Activated CD8-positive, alpha-beta T cell treated with anti-CD3 and anti-CD28 coated beads for 36 hours (primary cell): ENCODE measurements at regions not wholly inside any gene's neighbourhood (a gene's known extent, or its start where the extent isn't known, plus 50 kb on each side); places are given as distances from the start of the nearest gene placed in this dataset.

ENCODE experiments used
- ATAC-seq: fragments of 200-7000 bp; cut with Tn5 transposase; one replicate; pipeline ENCODE4 v1.10.0; 2021; ENCODE audit warnings: mild to moderate bottlenecking, moderate library complexity
- CTCF ChIA-PET: fragments of 350-600 bp; sonication (Branson Sonifier 250); formaldehyde crosslinking; loops from one replicate; lab custom pipeline; 2021; ENCODE audit warnings: antibody characterized with exemption; lab: Charles Lee
- POLR2A ChIA-PET: fragments of 350-600 bp; sonication (Branson Sonifier 250); formaldehyde crosslinking; loops from one replicate; lab custom pipeline; 2021; ENCODE audit warnings: antibody characterized with exemption; lab: Charles Lee
- DNase-seq: peaks from one replicate; pipeline ENCODE4 v3.0.0-alpha.2; 2020
- H3K27ac Mint-ChIP-seq: one replicate; pipeline ENCODE4 v1.8.0; 2021; ENCODE audit warnings: mild to moderate bottlenecking, mixed read lengths
- H3K27me3 Mint-ChIP-seq: one replicate; pipeline ENCODE4 v1.8.0; 2021; ENCODE audit warnings: mixed read lengths
- H3K36me3 Mint-ChIP-seq: one replicate; pipeline ENCODE4 v1.8.0; 2021; ENCODE audit warnings: low read depth, mixed read lengths
- H3K4me1 Mint-ChIP-seq: one replicate; pipeline ENCODE4 v1.8.0; 2021; ENCODE audit warnings: low read depth, mixed read lengths
- H3K4me3 Mint-ChIP-seq: one replicate; pipeline ENCODE4 v1.8.0; 2021; ENCODE audit warnings: mild to moderate bottlenecking, moderate library complexity, mixed read lengths
- H3K9me3 Mint-ChIP-seq: one replicate; pipeline ENCODE4 v1.8.0; 2021; ENCODE audit warnings: mixed read lengths
- CTCF ChIP-seq: fragments of 200-600 bp; IDR thresholded peaks from one replicate; pipeline ENCODE4 v1.8.0; 2022; ENCODE audit warnings: antibody characterized with exemption, mild to moderate bottlenecking
- intact Hi-C: fragments of 100-400 bp; cut with micrococcal nuclease; formaldehyde crosslinking; loops from one replicate; pipeline ENCODE4 v1.10.0; 2022

- no peaks in the 10 kb centered on the region for H3K36me3 Mint-ChIP-seq
- no peaks in the 10 kb centered on the region for H3K4me1 Mint-ChIP-seq
- CTCF ChIA-PET, result no interaction called here
- intact Hi-C loops, result no loop called here
- ATAC-seq (no peak), DNase-seq (no peak)
- no peak overlapping the region for H3K27ac Mint-ChIP-seq
- POLR2A ChIA-PET, result no interaction called here
- TF ChIP-seq CTCF, result no peak
- H3K27me3 Mint-ChIP-seq, result no peaks in the 10 kb centered on the region
- H3K4me3 Mint-ChIP-seq, result no peak overlapping the region
- H3K9me3 Mint-ChIP-seq, result peaks cover 2% of the 10 kb centered on the region
These were observed 339.3 kb upstream of the ADAMTS5 start for GRCh38 chr21:27306206-27306605.

GRCh38 chr21:27301220-27301619, 334.3 kb upstream of the ADAMTS5 start:
- Mint-ChIP-seq H3K9me3 (peaks cover 9% of the 10 kb centered on the region), H3K4me1 (no peaks in the 10 kb centered on the region), H3K27me3 (no peaks in the 10 kb centered on the region), H3K4me3 (no peak overlapping the region), H3K36me3 (no peaks in the 10 kb centered on the region), H3K27ac (no peak overlapping the region)
- no peak for TF ChIP-seq CTCF
- ChIA-PET POLR2A (no interaction called here), CTCF (no interaction called here)
- no peak for DNase-seq
- intact Hi-C loops, result no loop called here
- ATAC-seq, result no peak

GRCh38 chr21:27300770-27301169, 333.9 kb upstream of the ADAMTS5 start:
- ChIA-PET CTCF (no interaction called here), POLR2A (no interaction called here)
- Mint-ChIP-seq H3K36me3 (no peaks in the 10 kb centered on the region), H3K9me3 (peaks cover 9% of the 10 kb centered on the region), H3K27ac (no peak overlapping the region), H3K27me3 (no peaks in the 10 kb centered on the region), H3K4me3 (no peak overlapping the region), H3K4me1 (no peaks in the 10 kb centered on the region)
- ATAC-seq (no peak), DNase-seq (no peak)
- TF ChIP-seq CTCF, result no peak
- intact Hi-C loops, result no loop called here

GRCh38 chr21:27298465-27298864, 331.6 kb upstream of the ADAMTS5 start:
- CTCF ChIA-PET, result no interaction called here
- H3K27me3 Mint-ChIP-seq, result no peaks in the 10 kb centered on the region

GRCh38 chr21:27293239-27293638, 326.4 kb upstream of the ADAMTS5 start:
- no peak for TF ChIP-seq CTCF
- intact Hi-C loops, result no loop called here
- ChIA-PET POLR2A (no interaction called here), CTCF (no interaction called here)
- Mint-ChIP-seq H3K9me3 (peaks cover 7% of the 10 kb centered on the region), H3K27ac (no peak overlapping the region), H3K36me3 (no peaks in the 10 kb centered on the region), H3K27me3 (no peaks in the 10 kb centered on the region), H3K4me1 (no peaks in the 10 kb centered on the region), H3K4me3 (no peak overlapping the region)
- no peak for ATAC-seq
- no peak for DNase-seq

More at GRCh38 chr21:27298465-27298864, 331.6 kb upstream of the ADAMTS5 start:
- Mint-ChIP-seq H3K27ac (no peak overlapping the region), H3K4me3 (no peak overlapping the region), H3K9me3 (peaks cover 13% of the 10 kb centered on the region), H3K36me3 (no peaks in the 10 kb centered on the region), H3K4me1 (no peaks in the 10 kb centered on the region)
- no peak for TF ChIP-seq CTCF
- POLR2A ChIA-PET, result no interaction called here
- intact Hi-C loops, result no loop called here
- DNase-seq, result no peak
- no peak for ATAC-seq
